CD4-positive, alpha-beta T cell treated with Interleukin-17A for 4 hours (primary cell): ENCODE measurements at regions not wholly inside any gene's neighbourhood (a gene's known extent, or its start where the extent isn't known, plus 50 kb on each side); places are given as distances from the start of the nearest gene placed in this dataset.
"Not testable (repeated sequence)": the region's sequence is repeated elsewhere in the genome, so short reads cannot be mapped to it uniquely, and the experiment has no call there.

Source experiments
- DNase-seq: peaks from one replicate; pipeline ENCODE4 v3.0.0-alpha.2; 2020; ENCODE audit warnings: mixed read lengths

DNA sequence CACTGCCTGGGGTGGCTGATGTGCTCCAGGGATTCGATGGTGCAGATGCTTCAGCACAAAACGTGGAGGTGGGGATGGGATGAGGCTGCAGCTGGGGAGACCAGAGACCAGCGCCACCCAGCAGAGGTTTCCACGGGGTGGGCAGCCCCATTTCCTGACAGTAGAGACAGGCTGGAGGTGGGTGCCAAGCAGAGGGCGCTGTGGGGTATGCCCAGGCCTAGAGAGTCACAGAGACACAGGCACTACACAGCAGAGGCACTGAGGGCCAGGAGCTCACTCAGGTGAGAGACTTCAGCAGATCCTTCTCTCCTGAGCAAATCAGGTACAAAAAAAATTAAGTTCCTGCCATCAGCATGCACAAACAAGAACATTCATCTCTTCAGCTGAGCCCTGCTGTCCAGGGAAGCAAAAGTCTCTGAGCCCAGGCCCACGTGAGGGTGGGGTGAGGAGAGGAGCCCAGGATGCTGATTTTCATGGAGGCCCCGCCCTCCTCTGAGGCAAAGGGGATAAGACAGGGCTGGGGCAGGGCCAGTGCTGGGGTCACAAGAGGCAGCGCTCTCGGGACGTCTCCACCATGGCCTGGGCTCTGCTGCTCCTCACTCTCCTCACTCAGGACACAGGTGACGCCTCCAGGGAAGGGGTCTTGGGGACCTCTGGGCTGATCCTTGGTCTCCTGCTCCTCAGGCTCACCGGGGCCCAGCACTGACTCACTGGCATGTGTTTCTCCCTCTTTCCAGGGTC is 53.1 kb downstream of the GGTLC2 start:
- DNase-seq, result no peak

DNA sequence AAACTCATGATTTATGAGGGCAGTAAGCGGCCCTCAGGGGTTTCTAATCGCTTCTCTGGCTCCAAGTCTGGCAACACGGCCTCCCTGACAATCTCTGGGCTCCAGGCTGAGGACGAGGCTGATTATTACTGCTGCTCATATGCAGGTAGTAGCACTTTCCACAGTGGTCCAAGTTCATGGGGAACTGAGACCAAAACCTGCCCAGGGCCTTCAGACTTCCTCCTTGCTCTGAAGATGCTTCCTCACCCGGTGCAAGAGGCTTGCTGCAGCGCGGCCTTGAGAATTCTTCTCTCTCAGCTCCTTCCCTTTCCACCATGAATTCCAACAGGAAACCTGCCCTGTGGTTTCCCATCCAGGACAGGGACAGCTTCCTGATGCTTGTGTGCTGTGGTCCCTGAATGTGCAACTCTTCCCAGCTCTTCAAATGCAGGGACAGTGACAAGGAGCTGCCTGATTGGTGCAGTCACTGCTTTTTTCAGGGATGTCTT is 53.9 kb downstream of the GGTLC2 start:
- DNase-seq, result no peak

DNA sequence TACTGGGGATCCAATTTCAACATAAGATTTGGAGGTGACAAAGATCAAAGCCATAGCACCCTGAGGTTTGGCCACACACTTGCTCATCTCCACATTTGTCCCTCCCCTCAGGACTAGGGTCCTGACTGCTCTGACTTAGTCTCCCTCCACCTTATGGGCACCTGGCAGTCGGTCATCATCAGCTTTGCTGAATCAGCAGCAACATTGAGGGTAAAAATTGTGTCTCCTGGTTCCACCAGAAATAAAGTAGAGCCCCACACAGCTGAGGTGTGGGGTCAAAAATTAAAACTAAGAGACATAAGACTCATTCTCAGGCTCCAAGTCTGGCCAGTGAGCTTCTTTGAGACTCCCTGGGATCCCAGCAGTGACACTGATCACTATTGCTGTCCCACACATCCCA is 56.2 kb downstream of the GGTLC2 start:
- no peak for DNase-seq

DNA sequence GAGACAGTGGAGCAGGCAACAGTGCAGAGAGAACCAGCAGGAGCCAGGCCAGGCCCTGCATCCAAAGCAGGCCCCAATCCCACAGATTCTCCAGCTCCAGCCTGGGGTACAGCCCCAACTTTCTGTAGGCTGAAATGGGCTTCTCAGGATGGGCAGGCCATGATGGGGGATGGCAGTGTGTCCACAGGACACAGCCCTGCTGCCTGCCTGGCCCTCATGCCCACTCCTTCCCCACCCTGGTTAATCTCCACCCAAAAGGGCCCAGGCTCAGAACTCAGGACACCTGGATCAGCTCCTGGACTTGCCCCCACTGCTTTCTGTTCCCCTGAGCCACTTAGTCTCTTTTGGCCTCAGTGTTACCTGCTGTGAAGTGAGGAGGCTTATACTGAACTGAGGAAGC is 57.1 kb downstream of the GGTLC2 start:
- not testable (repeated sequence) for DNase-seq

DNA sequence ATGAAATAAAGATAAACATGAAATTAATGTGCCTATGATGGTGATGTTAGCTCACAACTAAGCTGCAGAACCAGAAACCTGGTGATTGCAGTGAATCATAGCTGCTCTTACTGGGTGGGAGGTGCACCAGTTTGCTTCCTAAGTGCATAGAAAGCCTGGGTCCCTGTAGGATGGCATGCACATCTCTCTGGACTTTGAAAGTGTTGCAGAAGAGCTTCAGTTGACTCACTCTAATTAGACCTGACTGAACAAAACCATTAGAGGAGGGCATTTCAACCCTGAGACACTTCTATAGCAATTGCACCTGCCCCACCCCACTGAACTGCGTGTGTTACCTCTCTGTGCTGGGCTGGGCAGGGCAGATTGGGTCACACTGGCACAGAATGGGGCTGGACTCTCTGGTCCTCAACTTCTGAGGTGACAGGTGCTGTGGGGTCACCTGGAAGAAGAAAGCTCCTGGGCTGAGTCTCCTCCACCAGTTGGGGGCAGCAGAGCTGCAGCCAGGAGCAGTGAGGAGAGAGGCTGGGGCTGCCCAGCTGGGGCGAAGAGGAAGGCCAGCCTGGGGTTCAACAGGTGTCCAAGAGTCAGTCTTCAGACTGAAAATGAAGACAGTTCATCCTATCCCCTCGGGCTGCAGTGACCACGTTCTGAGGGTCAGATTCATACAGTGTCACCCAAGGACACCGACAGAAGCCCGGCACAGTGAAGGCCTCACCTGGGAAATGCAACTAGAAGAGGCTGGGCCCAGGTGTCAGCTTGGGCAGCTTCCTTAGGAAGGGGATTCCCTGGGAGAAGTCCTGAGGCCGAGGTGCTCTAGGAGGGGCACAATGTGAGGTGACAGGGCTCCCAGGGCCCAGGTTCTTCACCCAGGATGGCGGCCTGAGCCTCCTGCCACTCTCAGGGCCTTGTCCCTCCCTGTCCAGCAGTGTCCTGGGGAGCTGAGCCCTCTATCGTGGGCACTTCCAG is 58.1 kb downstream of the GGTLC2 start:
- DNase-seq, result no peak

DNA sequence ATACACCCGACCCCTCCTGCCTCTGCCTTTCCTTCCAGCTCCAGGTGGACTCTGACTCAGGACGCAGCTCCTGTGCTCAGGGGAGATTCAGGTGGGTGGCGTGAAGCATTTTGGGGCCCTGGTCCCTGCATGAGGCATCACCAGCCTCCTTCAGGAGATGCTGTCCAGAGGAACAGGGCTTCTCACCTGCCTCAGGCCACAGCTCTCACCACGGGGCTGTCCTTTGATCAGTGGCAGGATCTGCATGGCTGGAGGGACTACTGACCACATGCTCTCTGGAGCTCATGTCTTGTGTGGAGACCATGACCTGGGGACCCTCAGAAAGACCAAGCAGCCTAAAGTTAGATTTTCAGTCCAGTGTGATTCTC is 58.8 kb downstream of the GGTLC2 start:
- no peak for DNase-seq

DNA sequence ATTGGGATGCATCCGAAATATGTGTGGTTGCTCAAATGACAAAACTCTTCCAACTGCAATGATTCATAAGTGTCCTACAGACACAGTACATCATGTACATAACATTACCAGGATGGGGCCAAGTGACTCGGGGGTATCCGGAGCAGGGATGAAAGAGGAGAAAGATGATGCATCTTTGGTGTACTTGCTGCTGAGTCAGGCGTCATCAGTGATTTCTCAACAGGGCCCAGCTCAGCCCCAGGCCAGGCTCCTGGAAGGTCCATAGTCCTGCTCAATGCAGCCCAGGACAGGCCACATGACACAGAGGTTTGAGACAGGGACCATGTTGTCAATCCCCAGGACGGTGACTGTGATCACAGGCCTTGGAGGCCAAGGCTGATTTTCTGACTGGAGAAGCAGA is 59.3 kb downstream of the GGTLC2 start:
- no peak for DNase-seq

DNA sequence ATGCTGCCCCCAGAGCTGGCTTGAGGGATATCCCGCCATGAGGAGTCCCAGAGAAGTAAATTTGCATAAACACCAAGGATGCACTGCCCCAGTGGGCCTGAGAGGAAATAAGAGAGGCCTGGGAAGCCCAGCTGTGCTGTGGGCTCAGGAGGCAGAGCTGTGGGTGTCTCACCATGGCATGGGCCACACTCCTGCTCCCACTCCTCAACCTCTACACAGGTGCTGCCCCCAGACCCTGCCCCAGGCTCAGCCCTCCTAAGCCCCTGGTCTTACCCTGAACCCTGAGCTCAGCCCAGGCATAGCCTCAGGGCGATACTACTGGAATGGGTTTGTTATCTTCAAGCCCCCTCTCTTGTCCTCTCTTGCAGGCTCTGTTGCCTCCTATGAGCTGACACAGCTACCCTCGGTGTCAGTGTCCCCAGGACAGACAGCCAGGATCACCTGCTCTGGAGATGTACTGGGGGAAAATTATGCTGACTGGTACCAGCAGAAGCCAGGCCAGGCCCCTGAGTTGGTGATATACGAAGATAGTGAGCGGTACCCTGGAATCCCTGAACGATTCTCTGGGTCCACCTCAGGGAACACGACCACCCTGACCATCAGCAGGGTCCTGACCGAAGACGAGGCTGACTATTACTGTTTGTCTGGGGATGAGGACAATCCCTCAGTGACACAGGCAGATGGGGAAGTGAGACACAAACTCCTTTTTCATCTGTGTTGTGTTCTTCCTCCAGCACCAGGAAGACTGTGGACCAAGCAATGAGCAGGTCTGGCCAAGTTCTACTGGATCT is 59.9 kb downstream of the GGTLC2 start:
- no peak for DNase-seq

DNA sequence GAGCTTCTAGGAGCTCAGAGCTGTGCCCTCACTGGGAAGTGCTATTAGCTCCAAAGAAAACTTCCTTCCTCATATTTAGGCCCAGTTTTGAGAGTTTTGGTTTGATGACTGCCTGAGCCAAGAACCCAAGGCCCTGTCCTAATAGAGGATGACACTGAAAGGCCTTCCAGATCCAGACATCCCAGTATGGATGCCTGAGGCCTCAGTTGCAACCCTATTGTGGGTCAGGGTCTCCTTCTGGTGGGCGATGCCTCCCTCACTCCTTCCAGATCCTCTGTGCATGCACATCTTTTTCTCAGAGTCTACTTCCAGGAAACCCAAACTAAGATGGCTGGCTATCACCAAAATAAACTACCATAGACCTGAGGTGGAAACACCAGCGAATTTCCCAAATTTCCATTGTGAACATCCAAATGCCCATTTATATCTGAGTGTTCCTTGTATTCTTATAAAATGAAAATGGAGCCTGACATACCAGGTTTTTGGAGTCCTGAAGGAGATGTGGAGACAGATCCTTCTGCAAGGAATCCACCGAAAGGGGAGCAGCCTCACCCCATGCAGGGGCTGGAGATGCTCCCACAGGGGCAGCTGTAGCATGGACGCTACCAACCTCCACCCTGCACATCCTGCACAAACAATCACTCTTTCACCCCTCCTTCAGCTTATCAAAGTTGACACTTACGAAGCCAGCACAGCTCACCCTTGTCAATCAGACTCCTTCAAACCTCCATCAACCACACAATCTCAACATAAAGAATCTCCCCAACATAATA is 61.1 kb downstream of the GGTLC2 start:
- DNase-seq, result no peak

DNA sequence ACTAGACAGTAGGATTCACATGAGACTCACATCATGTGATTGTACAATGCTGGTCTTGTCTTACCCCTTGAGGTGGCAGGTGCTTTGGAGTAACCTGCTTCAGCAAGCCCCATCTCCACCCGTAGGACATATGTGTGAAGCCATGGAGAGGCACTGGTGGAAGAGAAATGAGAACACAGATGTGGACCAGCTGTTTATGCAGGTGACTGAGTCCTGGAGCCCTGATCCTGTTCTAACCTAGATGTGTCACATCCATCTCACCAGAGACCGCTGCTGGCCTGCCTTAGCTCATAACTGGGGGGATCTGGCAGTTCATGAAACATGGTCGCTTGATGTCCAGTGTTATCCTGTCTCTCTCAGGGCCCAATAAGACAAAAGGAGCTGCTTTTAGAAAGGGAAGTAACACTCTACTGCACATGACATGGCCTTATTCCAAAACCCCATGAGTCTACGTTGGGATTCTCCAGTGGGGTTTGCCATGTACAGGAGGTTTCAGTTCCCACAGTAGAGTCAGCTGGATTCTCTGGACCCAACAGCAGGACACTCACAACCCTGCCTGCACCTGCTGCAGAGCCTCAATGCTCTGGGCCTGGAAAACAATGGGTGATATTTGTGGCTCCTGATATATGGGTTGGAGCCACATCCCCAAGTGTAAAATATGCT is 62.0 kb downstream of the GGTLC2 start:
- DNase-seq, result no peak

DNA sequence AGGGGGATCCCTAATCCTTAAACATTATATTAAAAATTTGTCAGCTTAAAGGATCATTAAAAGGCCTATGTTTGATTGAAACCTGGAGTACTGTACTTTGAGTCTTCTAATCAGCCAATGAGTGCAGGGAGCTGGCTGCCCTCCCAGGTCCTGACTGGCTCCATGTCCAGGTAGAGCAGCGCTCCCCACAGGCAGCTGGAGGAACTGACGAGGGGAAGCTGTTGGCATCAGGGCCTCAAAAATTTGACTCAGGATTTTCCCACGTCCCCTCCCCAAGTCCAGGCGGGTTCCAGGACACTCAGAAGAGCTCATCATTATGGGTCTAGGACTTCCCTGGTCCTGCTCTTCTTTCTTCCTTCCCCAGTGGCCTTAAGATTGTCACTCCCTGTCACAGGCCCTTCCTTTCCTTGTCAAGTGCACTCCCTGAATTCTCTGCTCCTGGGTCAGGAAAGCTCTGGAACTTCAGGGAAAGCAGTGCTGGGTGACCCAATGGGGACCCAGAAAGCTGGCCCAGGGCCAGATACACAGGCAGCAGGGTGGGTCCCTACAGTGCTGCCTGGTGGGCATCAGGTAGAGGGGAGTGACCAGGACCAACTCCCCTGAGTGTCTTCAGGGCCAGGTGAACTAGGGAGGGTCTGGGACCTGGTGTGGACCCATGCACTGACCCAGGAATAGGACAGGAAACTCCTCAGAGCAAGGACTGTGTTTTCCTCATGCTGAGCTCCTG is 65.5 kb downstream of the GGTLC2 start:
- no peak for DNase-seq

DNA sequence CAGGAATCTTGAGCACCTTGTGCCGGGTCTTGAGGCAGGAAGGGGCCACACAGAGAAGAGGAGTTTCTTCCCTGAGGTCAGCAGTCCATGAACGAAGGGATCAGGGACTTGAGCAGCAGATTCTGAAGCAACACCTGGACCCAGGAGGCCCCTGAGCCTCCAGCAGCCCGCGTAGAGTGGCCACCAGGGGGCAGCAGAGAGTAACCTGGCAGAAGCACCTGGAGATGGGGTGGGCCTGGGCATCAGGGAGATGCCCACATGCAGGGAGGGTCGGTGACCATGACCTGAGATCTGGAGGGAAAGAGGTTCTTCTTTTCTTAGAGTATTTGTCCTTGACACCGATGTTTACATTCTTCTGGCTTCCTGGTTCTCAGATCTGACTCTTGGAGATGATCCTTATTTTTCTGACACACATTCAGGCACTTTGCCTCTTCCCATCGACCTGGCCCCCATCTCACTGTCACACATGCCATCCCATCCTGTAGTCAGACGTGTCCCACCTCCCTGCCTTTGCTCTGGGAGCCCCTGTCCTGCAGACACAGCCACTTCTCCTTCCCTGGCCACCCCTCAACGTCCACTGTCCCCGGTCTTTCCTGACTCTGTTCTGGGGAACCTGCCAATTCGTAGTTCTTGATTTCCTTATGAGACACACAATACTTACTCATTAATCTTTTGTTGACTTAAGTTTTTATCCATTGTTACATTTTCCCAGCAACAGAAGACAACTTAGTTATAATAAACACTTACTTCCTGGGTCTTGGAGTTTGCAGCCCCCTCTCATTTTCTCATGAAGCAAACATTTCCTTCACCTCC is 66.5 kb downstream of the GGTLC2 start:
- DNase-seq, result peak; percentile 87

DNA sequence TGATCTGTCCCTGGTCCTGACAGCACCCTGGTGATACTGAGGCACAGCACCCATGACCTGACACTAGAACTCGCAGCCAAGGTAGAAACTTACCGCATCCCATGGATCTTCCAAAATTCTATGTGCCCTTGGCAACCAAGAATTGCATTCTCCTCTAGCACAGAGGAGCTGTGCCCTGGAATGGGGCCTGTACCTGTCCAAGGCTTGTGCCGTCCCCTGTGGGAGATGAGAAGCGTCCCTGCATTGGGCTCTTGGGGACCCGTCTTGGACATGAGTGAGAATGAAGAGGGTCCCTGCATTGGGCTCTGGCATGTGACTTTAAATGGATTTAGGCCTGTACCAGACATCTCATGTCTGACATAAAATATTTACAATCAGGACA is 67.1 kb downstream of the GGTLC2 start:
- no peak for DNase-seq

DNA sequence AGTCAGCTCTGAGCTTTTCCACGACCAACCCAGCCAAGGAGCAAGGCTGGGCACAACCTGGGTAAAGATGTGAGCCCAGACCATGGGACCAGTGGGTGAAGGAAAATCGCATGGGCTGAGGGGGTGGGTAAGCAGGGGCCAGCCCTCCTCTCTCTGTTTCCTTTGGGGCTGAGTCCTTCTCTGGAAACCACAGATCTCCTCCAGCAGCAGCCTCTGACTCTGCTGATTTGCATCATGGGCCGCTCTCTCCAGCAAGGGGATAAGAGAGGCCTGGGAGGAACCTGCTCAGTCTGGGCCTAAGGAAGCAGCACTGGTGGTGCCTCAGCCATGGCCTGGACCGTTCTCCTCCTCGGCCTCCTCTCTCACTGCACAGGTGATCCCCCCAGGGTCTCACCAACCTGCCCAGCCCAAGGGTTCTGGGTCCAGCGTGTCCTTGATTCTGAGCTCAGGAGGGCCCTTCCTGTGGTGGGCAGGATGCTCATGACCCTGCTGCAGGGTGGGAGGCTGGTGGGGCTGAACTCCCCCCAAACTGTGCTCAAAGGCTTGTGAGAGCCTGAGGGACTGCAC is 67.8 kb downstream of the GGTLC2 start:
- no peak for DNase-seq

DNA sequence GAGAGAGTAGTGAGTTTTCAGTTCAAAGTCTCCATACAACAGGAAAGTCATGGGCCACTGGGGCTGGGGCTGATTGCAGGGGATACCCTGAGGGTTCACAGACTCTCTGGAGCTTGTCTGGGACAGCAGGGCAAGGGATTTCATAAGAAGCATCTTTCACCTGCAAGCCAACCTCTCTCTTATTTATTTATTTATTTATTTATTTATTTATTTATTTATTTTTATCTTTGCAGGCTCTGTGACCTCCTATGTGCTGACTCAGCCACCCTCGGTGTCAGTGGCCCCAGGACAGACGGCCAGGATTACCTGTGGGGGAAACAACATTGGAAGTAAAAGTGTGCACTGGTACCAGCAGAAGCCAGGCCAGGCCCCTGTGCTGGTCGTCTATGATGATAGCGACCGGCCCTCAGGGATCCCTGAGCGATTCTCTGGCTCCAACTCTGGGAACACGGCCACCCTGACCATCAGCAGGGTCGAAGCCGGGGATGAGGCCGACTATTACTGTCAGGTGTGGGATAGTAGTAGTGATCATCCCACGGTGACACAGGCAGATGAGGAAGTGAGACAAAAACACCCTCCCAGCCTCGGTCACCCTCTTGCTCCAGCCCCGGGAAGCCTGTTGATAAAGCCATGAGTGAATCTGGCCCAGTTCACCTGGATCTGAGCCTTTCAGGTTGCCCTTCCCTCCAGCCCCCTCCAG is 68.4 kb downstream of the GGTLC2 start:
- DNase-seq, result no peak

DNA sequence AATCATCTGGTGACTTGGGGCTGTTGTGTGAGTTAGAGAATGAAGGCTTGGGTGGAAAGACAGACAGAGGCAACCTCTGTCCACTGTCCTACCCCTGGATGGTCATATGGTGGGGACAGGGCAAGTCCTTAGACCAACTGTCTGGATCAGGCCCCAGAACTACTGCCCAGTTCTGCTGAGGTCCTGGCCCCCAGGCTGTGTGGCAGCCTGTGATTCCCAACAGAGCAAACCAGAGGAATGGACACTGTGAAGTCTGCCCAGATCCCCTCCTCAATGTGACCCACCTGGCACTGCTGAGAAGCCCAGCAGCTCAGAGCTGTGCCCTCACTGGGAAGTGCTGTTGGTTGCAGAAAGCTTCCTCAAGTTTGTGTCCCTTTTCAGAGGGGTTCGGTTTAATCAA is 69.0 kb downstream of the GGTLC2 start:
- no peak for DNase-seq

DNA sequence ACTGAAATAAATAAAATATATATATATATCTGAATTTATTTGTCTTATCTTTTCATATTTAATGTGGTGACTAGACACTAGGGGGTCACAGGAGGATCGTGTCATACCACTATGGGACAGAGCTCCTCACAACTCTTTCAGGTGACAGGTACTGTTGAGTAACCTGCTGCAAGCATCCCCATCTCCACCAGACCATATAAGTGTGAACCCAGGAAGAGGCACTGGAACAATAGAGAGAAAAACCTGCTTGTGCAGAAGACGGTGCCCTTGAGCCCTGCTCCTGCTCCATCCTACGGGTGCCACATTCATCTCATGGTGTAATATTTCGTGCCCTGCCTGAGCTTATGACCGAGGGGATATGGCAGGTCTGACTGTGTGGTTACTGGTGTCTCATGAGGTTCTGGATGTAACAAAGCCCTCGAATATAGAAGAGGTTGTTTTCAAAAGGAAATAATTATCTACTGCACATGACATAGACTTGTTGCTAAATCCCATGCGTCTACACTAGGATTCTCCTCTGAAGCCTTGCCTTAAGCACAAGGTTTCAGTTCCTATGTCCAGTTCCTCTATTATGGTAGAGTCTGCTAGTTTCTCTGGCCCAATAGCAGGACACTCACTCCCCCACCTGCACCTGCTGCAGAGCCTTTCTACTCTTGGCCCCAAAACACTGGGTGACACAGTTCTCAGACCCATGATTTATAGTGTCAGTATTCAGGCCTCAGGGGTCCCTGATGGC is 70.4 kb downstream of the GGTLC2 start:
- DNase-seq, result no peak

DNA sequence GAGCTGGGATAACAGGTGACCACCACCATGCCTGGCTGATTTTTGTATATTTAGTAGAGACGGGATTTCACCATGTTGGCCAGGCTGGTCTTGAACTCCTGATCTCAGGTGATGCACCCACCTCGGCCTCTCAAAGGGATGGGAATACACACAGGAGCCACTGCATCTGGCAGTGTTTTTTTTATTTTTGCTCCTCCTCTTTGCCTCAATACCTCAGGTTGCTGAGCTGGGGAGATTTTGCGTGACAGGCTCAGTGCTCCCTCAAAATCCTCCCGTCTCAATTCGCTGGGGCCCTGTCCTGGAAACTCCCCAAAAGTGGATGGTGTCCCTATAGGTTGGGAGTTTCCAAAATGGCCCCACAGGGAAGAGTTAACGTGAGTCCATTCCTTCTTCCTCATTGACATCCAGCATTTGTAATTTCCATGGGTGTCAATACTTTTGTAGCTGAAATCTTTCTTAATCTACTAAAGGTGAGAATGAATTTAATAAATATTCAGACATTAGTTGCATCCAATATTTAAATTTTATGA is 71.8 kb downstream of the GGTLC2 start:
- no peak for DNase-seq
